HG02970 (cell line): ENCODE measurements at regions not wholly inside any gene's neighbourhood (a gene's known extent, or its start where the extent isn't known, plus 50 kb on each side); places are given as distances from the start of the nearest gene placed in this dataset.

ENCODE experiments used
- ATAC-seq: cut with Tn5 transposase; IDR thresholded peaks from one replicate; pipeline ENCODE4 v1.9.1; 2021; ENCODE audit warnings: mild to moderate bottlenecking, moderate library complexity, moderate number of reproducible peaks; ENCODE audit not compliant: unreplicated experiment, low FRiP score

DNA sequence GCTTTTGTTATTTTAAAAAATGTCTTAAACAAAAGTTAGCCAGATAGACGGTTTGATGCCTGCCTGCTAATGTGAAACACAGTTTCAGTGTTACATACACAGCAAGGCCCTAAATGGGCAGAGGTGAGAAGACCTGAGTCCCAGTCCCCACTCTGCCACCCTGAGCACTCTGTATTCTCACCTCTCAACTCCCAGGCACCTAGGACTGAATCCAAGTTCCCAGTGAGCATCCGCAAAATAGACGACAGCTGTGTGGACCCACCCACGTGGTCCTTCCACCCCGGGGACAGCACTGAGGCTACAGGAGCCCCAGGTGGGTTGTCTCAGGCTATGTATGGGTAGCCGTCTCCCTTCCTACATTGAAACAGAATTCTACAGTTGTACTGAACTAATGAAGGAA is 111.5 kb downstream of the RPL27A start:
- ATAC-seq: no peak

DNA sequence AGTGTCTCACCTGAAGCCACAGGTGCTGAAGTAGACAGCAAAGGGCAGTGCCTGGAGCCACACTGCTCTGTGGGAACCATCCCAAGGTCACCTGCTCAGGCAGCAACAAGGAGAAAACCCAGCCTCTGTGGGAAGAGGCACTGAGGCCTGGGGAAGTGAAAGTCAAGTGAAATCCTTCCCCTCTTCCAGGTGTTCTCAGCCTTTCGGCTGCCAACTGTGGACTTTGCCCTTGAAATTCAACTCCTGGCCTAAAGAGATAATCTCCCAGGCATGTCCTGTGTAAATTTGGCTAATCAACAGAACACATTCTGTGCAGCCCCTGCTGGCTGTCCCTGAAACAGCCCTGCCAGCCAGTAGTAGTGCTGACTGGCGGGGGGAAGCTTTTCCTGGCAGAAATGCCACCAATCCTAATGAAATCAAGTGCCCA is 112.1 kb downstream of the RPL27A start:
- no peak for ATAC-seq

DNA sequence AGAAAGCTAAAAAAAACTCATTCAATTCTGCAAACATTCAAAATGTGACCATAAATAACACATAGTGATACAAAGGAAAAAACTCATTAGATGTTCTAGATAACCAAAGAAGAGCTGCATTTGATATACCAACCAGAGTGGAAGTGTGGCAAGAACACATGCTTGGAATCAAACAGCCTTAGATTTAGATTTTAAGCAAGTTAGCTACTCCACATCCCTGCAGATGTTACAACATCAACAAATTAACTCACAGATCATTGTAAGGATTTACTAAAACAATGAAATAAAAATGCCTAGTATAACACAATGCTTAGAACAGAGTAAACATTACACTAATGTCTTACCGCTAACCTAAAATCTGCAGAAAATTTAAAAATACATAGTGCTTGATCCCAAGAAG is 114.0 kb upstream of the AKIP1 start:
- ATAC-seq: no peak

DNA sequence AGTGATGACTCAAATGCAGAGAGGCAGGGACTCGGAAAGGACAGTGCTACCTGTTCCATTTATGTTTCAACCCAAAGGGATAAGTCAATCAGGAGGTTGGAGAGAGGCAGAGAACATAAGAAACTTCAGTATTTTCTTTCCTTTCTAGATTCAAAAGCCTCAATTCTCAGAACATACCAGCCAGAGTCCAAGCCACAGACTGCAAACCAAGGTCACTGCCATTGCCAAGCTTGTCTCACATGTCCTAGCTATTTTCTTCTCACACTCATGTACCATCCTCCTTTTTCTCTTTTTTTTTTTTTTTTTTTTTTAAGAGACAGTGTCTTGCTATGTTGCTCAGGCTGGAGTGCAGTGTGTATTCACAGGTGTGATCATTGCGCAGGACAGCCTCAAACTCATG is 111.7 kb upstream of the AKIP1 start:
- ATAC-seq: no peak

DNA sequence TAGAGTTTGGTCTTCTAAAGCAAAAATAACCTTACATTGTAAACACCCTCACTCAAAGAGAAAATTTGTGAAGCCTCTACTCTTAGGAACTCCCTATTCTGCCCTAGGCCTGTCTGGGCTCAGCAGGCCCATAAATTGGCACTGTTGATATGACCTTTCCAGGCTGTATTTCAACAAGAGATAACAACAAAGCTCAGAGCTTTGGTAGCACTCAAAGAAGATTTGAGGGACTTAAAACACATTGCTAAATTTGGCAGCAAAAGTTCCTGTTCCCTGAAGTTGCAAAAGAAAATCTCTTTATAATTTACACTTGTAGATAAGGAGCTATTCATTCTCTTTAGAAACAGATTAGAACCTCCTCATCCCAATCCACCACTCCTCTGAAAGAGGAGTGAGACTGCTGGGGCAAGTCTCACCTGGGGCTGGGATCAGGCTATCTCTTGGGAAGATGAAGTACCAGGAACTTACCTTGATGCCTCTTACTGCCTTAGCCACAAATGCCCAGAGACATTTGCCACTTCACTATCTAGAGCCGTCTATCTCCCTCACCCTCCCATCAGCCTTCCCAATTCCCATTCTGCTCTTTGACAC is 110.4 kb upstream of the AKIP1 start:
- ATAC-seq: no peak

DNA sequence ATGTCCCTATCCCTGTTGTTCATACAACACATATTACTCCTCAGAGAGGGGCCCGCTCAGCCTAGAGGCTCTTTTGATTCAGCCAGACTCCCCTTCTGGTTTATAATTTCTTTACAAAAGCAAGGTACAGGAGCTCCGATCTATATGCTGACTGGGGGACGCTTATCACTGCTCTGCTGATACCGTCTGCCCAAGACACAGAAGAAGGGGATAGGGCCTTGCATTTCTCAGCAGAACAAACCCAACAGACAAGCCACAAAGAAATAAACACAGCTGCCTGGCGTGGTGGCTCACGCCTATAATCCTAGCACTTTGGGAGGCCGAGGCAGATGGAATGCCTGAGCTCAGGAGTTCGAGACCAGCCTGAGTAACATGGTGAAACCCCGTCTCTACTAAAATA is 109.9 kb upstream of the AKIP1 start:
- no peak for ATAC-seq

DNA sequence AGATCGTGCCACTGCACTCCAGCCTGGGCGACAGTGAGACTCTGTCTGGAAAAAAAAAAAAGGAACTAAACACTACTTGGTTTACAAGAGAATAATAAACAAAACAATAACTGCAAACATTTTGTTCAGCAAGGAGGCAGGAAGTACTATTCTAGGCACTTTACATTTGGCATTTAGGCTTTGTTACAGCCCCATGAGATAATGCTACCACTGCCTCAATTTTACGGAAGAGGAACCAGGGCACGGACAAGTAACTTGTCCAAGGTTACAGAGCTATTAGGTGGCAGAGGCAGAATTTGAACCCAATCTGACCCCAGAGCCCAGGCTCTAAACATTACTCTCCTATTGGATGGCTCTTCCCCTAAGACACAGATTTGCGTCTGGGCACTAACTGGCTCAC is 108.7 kb upstream of the AKIP1 start:
- ATAC-seq: no peak

DNA sequence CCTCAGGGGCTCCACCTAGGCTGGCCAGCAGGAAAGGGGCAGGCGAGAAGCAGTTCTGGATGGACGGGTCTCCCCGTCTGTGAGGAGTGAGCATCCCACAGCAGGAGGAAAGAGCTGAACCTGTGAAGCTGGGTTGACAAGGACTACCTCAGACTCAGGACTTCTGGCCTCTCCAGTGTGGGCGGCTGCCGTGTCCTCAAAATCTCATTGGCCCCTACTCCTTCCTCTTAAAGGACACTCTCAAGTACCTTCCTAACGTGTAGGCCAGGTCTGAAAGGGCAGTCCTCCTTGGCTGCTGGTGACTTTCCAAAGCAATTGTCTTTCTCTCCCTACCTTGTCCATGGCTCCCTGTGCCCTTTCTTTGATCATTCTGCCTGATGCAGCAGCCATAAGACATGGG is 107.0 kb upstream of the AKIP1 start:
- ATAC-seq: no peak

DNA sequence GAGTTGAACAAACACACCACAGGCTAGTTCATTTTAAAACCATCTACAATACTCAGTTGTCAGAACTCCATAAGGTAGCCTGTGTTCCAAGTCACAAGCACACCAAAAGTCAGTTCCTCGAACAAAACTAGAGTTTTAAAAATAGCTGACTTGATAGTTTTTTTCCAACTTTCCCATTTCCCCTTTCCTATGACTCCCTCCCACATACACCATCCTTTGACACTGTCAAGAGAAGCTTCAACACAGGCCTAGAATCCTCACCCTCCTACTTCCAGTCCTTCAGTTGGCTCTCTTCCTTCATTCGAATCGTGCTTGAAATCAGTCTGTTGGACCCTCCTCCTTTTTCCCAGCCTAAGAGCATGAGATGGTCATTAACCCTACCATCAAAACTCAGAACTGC is 105.7 kb upstream of the AKIP1 start:
- ATAC-seq: no peak

DNA sequence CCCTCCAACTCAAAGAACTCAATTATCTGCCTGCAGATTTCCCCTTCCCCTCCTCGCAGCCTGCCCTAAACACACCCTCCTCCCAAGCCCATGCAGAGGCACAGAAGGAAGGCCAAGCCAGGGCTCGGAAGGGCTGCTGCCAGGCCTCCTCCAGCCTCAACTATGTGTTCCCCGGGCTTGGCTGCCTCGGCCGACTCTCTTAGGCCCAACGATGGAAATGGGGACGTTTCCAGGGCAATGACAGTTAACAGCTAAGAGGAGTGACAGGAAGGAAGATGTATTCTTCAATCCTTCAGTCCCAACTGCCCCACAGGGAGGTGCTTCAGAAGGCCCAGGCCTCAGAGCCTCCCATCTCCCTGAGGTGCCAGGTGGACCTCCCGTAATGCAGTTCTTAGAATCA is 104.0 kb upstream of the AKIP1 start:
- no peak for ATAC-seq

DNA sequence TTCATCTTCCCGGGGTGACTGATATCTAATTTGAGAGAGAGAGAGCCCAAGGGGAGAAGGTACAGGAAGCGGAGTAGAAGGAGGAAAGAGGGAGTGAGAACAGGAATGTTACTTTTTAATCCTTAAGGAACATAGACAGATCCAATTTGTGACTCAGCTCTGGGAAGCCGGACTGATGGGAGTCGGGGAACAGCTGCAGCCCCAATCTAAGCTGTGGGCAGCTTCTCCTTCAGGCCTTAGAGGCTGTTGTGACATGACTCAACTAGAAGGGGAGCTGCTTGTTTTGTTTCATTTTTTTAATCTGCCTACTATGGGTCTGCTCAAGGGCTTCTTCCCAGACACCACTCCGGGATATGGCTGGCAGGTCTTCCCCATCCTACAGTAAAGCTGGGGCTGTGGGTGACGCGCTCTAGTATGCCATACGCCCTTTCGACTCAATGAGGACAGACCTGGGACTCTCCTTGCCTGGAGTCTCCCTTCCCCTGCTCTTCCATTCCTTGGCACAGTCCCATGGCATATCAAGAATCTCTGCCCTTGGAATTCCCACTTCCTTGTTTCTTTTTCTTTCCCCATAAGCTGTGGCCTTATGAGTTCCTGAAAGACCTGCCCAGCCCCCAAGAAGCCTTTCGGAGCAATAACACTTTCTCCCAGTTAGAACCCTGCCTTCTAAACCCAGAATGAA is 103.3 kb upstream of the AKIP1 start:
- no peak for ATAC-seq

DNA sequence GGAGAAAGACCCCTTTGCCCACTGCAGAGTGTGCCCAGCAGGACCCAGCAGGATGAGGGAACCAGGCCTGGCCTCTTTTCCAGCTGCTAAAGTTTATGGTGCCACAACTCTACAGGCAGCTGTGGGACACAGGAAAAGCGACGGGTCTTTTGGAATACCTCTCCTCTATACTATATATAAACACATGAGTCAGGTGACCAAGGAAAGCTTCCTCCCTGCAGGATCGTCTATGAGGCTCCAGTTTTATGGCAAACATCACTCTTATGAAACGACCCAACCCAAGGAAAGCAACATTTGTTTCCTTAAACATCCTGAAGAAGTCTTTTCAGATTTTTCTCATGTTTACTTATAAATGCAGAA is 102.8 kb upstream of the AKIP1 start:
- ATAC-seq: no peak

DNA sequence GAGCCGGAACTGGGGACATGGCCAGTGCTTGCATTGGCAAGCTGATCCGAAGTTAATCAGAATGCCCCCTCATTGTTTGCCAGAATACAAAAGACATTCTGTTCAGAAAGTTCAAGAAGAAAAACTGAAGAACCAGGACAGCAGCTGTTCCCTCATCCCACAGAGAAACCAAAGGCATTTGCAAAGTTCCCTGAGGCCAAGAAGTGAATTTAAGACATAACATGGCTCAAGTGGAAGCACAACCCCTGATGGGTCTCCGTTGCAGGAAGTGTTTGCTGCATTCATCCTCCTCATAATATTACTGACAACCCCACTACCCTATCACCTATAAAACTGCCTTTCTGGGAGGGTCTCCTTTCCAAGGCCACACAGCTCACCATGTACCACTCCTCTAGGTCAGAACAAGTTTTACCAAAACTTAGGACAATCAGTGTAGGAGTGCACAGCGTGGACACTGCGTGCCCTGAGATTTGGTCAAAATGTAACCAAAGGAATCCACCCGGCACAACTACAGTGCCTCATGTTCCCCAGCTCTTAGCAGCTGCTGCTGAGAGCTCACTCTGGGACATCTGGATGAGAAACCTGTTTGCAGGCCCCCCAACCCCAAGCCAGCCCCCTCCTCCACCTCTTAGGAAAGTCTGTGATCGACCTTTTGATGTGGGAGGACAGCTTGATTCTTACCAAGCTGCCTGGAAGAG is 101.6 kb upstream of the AKIP1 start:
- no peak for ATAC-seq

DNA sequence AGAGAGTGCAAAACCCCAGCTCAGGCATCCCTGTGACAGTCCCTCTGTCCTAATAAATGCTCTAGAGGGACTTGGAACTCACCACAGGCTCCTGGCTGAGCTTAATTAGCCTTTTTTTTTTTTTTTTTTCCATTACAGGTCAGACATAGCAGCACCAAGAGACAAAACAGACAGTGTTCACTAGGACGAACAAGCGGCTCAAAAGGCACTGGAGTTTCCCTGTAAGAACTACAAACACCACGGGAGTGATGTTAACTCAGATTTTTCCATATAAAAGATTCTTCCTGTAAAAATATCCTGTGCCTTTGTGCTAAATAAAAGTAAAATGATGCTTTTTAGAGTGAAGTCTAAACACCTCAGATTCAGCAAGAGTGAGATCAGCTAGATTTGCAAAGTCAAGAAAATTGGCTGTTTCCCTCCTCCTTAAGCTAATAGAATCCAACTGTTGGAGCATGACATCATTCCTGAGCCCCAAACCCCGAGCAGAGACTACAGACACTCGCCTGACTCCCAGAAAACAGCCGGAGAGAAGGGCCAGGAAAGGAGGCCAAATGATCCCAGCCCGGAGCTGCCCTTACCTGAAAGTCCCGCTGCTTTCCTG is 101.0 kb upstream of the AKIP1 start:
- ATAC-seq: no peak

DNA sequence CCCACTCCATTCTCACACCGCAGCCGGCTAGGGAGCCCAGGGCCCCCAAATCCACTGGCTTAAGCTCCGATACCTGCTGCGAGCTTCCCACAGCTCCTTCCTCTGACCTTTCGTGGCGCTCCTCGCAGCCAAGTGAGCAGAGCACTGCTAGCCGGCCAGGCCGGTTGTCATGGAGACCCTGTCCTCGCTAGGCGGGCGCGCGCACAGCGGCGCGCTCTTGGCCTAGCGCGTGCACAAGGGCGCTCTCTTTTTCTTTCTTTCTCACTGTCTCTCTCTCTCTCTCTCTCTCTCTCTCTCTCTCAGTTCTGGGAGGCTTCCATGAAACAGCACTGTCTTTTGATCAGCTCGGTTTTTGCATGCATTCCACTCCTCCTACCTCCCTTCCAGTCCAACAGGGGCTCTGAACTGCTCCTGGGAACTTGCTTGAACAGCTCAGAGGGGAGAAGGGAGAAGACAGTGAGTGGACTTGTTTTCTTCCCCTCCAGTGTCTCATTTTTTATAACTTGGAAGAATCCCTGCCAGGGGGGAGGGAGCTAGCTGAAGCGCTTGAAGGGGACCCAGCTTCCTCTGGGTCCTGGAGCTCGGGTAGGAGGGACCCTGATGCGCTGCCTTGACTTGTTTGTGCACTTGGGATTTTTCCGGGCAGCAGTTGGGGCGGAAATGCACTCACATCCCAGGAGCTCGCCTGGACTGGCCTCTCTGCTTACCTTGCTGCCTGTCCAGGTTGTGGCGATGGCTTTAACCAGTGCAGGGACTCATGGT is 100.3 kb upstream of the AKIP1 start:
- no peak for ATAC-seq

DNA sequence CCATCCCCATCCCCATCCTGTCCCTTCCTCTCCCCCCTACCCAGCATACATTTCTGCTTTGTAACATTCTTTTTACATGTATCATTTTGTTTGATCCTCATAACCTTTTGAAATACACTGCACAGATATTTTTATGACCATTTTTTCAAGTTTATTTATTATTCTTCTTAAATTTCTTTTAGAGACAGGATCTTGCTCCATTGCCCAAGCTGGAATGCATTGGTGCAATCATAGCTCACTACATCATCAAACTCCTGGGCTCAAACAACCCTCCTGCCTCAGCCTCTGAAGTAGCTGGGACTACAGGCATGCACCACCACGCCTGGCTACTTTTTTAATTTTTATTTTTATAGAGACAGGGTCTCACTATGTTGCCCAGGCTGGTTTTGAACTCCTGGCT is 99.4 kb upstream of the AKIP1 start:
- ATAC-seq: no peak

DNA sequence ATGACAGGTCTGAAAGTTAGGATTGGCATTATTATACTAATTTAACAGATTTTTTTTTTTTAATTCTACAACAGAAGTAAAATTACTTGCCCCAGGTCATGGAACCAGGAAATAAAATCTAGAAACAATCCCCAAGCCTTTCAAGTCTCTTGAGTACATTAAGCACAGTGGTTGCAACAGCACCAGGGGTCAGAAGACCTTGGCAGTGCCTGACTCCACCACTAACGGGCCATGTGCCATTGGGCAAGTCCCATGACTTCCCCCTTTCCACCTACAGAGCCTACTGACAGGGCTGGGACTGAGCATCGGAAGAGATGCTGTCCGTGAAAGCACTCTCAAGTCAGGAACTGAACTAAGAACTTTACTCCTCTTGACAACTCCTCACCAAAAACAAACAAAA is 98.6 kb upstream of the AKIP1 start:
- no peak for ATAC-seq

DNA sequence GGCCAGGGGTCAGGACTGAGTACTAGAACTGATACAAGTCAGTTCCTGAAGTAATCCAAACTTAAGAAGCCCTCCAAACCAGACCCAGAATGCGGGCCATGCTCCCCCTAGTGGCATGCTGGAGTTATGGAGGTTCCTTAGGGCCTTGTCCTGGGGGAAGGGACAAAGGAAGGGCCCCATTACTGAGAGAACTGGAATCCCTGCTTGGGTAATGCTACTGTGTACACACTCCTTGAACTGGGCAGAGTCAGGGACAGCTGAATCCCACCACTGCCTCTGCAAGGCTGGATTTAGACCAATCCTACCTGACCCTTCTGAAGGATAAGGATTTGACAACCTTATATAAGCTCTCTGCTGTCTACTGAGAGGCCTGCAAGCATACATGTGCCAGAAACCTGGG is 97.3 kb upstream of the AKIP1 start:
- peak; percentile 63 for ATAC-seq

DNA sequence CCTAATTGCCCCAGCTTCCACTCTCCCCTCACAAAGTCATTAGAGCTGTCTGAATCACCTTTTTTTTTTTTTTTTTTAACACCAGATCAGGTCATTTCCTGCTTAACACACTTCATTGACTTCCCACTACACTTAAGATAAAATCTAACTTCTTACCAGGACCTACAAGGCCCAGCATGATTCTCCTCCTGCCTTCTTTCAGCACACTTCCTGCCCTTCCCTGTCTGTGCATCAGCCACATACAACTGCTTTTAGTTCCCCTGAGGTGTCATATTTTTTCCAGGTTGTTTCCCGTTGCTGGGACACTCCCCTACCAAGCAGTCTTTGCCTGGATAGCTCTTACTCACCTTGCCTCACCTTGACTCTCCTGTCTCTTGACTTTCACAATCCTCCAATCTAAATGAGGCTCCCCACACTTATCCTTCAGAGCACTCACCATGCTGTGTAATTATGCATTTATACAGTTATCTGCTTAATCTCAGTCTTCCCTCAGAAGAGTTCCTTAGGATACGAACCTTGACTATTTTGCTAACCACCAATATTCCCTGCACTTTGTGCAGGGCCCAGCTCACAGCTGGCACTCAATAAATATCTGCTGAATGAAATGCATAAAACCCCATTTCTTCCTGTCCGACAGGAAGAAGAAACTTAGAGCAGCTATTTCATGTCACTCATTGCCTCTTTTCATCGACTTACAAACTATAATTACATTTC is 96.6 kb upstream of the AKIP1 start:
- no peak for ATAC-seq

DNA sequence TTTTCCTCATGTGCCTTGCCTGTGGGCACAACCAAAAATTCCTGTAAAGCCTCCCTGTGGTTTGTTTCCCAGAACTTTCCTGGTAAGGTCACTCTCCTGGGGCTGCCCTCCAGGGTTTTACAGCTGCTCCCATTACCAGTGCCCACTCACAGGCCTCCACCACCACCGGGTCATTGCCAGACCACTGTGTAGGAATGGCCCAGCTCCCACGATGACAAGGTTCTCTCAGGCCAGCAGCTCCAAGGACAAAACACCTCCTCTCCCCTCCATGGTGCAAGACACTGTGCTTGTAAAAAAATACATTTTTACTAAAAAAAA is 96.1 kb upstream of the AKIP1 start:
- ATAC-seq: no peak

DNA sequence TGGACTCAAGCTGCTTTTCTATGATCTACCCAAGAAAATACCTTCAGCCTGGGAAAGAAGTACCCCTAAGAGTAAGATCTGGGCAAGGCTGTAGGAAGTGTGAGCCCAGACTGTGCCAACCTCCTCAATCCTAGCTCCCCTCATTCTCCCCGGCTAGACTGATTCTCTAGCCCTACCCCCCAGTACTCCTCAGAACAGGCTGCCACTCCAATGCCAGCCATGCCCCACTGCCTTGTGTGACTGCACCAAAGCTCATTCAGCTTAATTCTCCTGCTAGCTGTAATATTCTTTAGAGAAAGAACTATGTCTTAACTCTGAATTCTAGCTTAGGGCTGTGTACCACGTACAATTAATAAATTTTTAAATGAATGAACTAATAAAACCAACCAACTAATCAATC is 92.6 kb upstream of the AKIP1 start:
- ATAC-seq: no peak
